Gastroesophageal sphincter (tissue), 4 donors: ENCODE measurements at regions not wholly inside any gene's neighbourhood (a gene's known extent, or its start where the extent isn't known, plus 50 kb on each side); places are given as distances from the start of the nearest gene placed in this dataset.

ENCODE experiments used
- ATAC-seq: fragments of 150-250 bp; one replicate; pipeline ENCODE4 v1.9.1; 2016; ENCODE audit warnings: mild to moderate bottlenecking, moderate library complexity
- H3K27ac ChIP-seq, 4 donors: fragments of 200-600 bp; sonication (generic) in 3 of 4; 1 replicate in 3 of 4; 2 replicates in 1 of 4; pipeline ENCODE4 v1.5.1; 2016 to 2019
- H3K27me3 ChIP-seq: fragments of 200-600 bp; sonication (generic); one replicate; pipeline ENCODE4 v1.5.1; 2019
- H3K36me3 ChIP-seq, 2 donors: fragments of 200-600 bp; sonication (generic); one replicate each; pipeline ENCODE4 v1.5.1; 2019; ENCODE audit warnings: control low read depth in 1 of 2
- H3K4me1 ChIP-seq, 3 donors: fragments of 200-600 bp; sonication (generic); 1 replicate in 2 of 3; 2 replicates in 1 of 3; pipeline ENCODE4 v1.5.1; 2016 to 2019; ENCODE audit warnings: control low read depth in 2 of 3
- H3K4me3 ChIP-seq, 2 donors: fragments of 200-600 bp; sonication (generic); one replicate each; pipeline ENCODE4 v1.5.1; 2019; ENCODE audit warnings: mild to moderate bottlenecking in 1 of 2, moderate library complexity in 1 of 2
- H3K9me3 ChIP-seq, 3 donors: fragments of 200-600 bp; sonication (generic); one replicate each; pipeline ENCODE4 v1.5.1; 2017 to 2019; ENCODE audit warnings: control low read depth in 2 of 3
- EP300 ChIP-seq: sonication (generic); formaldehyde crosslinking; IDR thresholded peaks from one replicate; pipeline ENCODE4 v1.6.1; 2017; ENCODE audit warnings: antibody characterized with exemption, mild to moderate bottlenecking
- POLR2A ChIP-seq, 2 donors: fragments of 450-650 bp; IDR thresholded peaks; one replicate each; pipeline ENCODE4 v1.6.1; 2017; ENCODE audit warnings: antibody characterized with exemption in 2 of 2, mild to moderate bottlenecking in 2 of 2, moderate library complexity in 1 of 2
- POLR2AphosphoS5 ChIP-seq: sonication (generic); formaldehyde crosslinking; IDR thresholded peaks from one replicate; pipeline ENCODE4 v1.6.1; 2017; ENCODE audit warnings: antibody characterized with exemption
- whole genome bisulfite sequencing, 2 donors: methylation state at CpG; one replicate each; pipeline ENCODE4 v1.1.5; 2018; ENCODE audit warnings: low coverage in 1 of 2; 5-methylcytosine and 5-hydroxymethylcytosine counted together
- TF ChIP-seq, protein P1 (sequence below), 4 experiments: fragments of 200-600 bp in 2 of 4; fragments of 450-650 bp in 2 of 4; sonication (generic) in 1 of 4; IDR thresholded peaks; one replicate each; pipeline ENCODE4 v1.5.1; 2017 to 2019; ENCODE audit warnings: antibody characterized with exemption in 4 of 4, mild to moderate bottlenecking in 2 of 4, moderate library complexity in 2 of 4

DNA sequence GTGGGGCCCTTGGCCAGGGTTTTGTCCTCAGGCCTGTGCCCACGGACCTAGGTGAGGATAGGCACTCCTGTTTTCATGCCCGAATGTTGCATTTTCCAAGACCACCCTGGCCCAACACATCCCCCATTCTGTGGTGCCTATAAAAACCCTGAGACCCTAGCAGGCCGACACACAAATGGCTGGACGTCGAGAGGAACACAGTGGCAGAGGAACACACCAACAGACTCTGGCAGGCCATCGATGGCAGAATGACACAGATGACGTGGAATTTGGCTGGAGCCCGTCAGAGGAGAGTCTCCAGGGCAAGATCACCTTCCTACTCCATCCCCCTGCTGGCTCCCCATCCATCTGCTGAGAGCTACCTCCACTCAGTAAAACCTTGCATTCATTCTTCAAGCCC, 898.8 kb downstream of the ANKRD7 start:
- Histone ChIP-seq H3K27me3 (no peaks in the 10 kb centered on the region), H3K4me1 (no peaks in the 10 kb centered on the region), H3K36me3 (no peaks in the 10 kb centered on the region), H3K9me3 (no peaks in the 10 kb centered on the region), H3K4me3 (no peak overlapping the region), H3K27ac (no peak overlapping the region)
- 91 to 96% methylated on average over 4 to 5 of the region's 8 CpGs for WGBS, 2 donors
- ATAC-seq, result no peak
- TF ChIP-seq EP300 (no peak), POLR2A (IDR thresholded peaks at IDR 0.05) (no peak), POLR2AphosphoS5 (no peak)
- TF ChIP-seq, protein P1, sequence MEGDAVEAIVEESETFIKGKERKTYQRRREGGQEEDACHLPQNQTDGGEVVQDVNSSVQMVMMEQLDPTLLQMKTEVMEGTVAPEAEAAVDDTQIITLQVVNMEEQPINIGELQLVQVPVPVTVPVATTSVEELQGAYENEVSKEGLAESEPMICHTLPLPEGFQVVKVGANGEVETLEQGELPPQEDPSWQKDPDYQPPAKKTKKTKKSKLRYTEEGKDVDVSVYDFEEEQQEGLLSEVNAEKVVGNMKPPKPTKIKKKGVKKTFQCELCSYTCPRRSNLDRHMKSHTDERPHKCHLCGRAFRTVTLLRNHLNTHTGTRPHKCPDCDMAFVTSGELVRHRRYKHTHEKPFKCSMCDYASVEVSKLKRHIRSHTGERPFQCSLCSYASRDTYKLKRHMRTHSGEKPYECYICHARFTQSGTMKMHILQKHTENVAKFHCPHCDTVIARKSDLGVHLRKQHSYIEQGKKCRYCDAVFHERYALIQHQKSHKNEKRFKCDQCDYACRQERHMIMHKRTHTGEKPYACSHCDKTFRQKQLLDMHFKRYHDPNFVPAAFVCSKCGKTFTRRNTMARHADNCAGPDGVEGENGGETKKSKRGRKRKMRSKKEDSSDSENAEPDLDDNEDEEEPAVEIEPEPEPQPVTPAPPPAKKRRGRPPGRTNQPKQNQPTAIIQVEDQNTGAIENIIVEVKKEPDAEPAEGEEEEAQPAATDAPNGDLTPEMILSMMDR (IDR thresholded peaks at IDR 0.05), result no peak

DNA sequence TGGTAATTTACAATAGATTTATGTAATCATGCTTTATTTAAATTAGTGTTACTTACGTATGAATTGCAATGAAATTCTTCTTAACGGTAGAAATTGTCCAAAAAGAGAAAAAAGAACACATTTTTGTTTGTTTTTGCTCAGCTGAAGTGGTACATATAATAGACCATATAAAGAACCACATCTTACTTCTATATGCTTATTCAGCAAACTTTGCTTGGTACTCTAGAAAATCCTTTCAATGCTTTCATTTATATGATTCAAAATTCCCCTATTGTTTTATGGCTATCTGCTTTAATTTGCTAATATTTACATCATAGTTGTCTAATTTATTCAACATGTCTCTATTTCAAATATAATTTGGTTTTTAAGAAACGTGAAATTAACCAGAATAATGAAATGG, 903.2 kb downstream of the ANKRD7 start:
- H3K27me3 ChIP-seq, result no peaks in the 10 kb centered on the region
- no peaks in the 10 kb centered on the region for H3K4me1 ChIP-seq

DNA sequence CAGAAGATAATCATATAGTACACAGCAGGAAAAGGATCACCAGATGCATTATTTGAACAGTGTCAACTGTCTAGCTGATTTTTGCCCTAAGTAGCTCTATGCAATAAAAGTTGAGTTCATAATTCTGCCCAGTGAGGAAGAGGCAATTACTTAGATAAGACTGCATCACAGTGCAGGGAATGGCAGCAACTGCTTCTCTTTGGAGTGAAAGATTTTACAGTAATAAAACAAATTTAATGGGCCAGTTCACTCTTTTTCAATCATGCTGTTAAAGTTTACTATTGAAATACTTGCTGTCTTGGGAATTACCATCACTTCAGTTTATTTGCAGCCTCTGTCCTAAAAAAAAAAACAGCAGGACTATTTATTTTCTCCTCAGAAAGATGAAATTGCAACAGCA, 907.9 kb downstream of the ANKRD7 start:
- H3K4me3 ChIP-seq, result no peak overlapping the region
- TF ChIP-seq, protein P1 (IDR thresholded peaks at IDR 0.05), result no peak
- TF ChIP-seq POLR2AphosphoS5 (no peak), EP300 (no peak), POLR2A (IDR thresholded peaks at IDR 0.05) (no peak)
- H3K9me3 ChIP-seq, result peaks cover 0 to 4% (median 0%) of the 10 kb centered on the region in 3 donors
- no peak overlapping the region for H3K27ac ChIP-seq
- H3K27me3 ChIP-seq, result no peaks in the 10 kb centered on the region
- no peak for ATAC-seq
- H3K36me3 ChIP-seq, result no peaks in the 10 kb centered on the region
- no peaks in the 10 kb centered on the region for H3K4me1 ChIP-seq

More for the DNA sequence above, 903.2 kb downstream of the ANKRD7 start:
- no peak for ATAC-seq
- Histone ChIP-seq H3K4me3 (no peak overlapping the region), H3K36me3 (no peaks in the 10 kb centered on the region), H3K27ac (no peak overlapping the region), H3K9me3 (no peaks in the 10 kb centered on the region)
- TF ChIP-seq EP300 (no peak), POLR2A (IDR thresholded peaks at IDR 0.05) (no peak), POLR2AphosphoS5 (no peak)
- TF ChIP-seq, protein P1 (IDR thresholded peaks at IDR 0.05), result no peak
- 77 to 87% methylated on average over 3 of the region's 3 CpGs for WGBS, 2 donors

DNA sequence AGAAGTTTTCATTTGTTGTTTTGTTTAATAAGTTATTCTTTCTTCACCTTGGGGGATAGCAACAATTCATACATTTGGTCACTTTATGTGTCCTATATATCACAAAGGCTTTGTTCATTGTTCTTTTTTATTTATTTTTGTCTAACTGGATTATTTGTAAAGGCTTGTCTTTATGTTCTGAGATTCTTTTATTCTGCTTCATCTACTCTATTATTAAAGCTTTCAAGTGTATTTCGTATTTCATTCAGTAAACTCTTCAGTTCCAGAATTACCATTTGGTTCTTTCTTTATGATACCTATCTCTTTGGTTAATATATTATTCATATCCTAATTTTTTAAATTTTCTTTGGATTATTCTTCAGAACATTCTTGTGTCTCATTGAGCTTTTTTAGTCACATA, 942.9 kb downstream of the ANKRD7 start:
- H3K4me3 ChIP-seq, result no peak overlapping the region
- no peak for ATAC-seq
- H3K27ac ChIP-seq, result no peak overlapping the region
- peaks cover 0 to 36% (median 0%) of the 10 kb centered on the region in 3 donors for H3K9me3 ChIP-seq
- no peaks in the 10 kb centered on the region for H3K27me3 ChIP-seq
- 94% methylated on average over 1 of the region's 1 CpG; no CpG with 5 or more reads in 1 of the 2 donors for WGBS, 2 donors
- H3K4me1 ChIP-seq, result no peaks in the 10 kb centered on the region
- TF ChIP-seq EP300 (no peak), POLR2AphosphoS5 (no peak), POLR2A (IDR thresholded peaks at IDR 0.05) (no peak)
- TF ChIP-seq, protein P1 (IDR thresholded peaks at IDR 0.05), result no peak
- no peaks in the 10 kb centered on the region for H3K36me3 ChIP-seq

DNA sequence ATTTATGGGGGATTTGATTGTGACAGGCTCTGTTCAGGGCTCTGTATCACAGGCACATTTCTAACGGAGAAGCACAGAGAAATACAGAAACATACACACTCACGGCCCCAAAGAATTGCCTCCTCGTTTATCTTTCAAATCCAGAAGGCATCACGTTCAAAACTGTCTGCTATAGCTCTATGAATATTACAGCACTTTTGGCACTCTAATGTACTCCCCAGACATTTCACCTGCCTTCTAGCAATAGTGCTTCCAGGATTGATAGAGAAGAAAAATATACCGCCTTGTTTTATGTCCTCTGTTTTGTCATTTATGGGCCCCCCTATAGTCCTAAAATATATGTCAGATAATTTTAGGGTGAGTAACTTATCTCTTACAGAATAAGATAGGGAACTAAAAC, 947.5 kb downstream of the ANKRD7 start:
- Histone ChIP-seq H3K4me1 (no peaks in the 10 kb centered on the region), H3K27ac (no peak overlapping the region), H3K36me3 (no peaks in the 10 kb centered on the region), H3K4me3 (no peak overlapping the region), H3K27me3 (no peaks in the 10 kb centered on the region), H3K9me3 (peaks cover 0 to 17% (median 0%) of the 10 kb centered on the region in 3 donors)
- ATAC-seq, result no peak
- no peak for TF ChIP-seq POLR2A (IDR thresholded peaks at IDR 0.05)
- TF ChIP-seq, protein P1 (IDR thresholded peaks at IDR 0.05), result no peak
- no peak for TF ChIP-seq EP300
- TF ChIP-seq POLR2AphosphoS5, result no peak
- 47 to 82% methylated on average over 4 to 5 of the region's 5 CpGs for WGBS, 2 donors
